ENCODE measurements at regions not wholly inside any gene's neighbourhood (a gene's known extent, or its start where the extent isn't known, plus 50 kb on each side); places are given as distances from the start of the nearest gene placed in this dataset.

- DNase-seq (ENCODE audit: insufficient read length, low spot score), result no peak
- no peak for TF ChIP-seq POLR2A (IDR thresholded peaks at IDR 0.05; ENCODE audit: low read depth, low read length)
- no peak for FAIRE-seq
Measured at GRCh38 chr12:115422845-115423545, 739.0 kb upstream of the TBX3 start.

DNA sequence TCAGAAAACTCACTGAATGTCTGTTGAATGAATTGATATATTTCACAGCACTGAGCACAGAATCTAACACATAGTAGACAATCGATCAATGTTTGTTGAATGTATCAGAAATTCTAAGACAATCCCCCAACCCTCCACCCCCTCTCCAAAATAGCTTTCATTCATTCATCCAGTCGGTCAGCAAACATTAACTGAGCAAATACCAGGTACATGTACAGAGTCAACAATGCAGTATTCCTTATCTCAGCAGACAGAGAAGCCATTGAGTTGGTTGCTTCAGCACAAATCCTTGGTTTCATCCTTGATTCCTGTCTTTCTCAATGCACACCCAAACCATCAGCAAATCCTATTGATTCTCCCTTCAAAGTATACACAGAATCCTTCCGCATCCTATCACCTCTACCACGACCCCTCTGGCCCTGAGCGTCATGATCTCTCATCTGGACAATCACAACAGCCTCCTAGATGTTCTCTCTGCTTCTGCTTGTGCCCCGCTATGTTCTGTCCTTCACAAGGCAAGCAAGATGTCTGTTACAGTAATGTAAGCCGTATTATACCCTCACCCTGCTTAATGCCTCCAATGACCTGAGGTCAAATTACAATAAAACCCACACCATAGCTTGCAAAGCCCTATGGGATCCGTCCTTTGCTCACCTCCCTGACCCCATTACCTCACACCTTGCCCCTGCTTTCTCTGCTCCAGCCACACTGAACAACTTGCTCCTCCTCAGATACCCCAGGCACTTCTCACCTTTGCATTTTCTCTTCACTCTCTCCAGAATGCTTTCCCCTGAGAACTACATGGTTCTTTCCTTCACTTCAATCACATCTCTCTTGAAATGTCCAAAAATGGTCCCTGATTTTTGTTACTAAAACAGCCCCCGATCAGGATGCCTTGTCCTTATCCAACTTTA, 738.1 kb upstream of the TBX3 start:
- no peak for TF ChIP-seq POLR2A (IDR thresholded peaks at IDR 0.05; ENCODE audit: low read depth, low read length)
- no peak for FAIRE-seq
- DNase-seq (ENCODE audit: insufficient read length, low spot score), result no peak

- FAIRE-seq, result no peak
- DNase-seq (ENCODE audit: insufficient read length, low spot score), result no peak
- TF ChIP-seq POLR2A (IDR thresholded peaks at IDR 0.05; ENCODE audit: low read depth, low read length), result no peak
Measured at GRCh38 chr12:115421350-115421749, 737.4 kb upstream of the TBX3 start.

- TF ChIP-seq POLR2A (IDR thresholded peaks at IDR 0.05; ENCODE audit: low read depth, low read length), result no peak
- DNase-seq (ENCODE audit: insufficient read length, low spot score), result no peak
- FAIRE-seq, result no peak
Measured at GRCh38 chr12:115419145-115419646, 735.2 kb upstream of the TBX3 start.

DNA sequence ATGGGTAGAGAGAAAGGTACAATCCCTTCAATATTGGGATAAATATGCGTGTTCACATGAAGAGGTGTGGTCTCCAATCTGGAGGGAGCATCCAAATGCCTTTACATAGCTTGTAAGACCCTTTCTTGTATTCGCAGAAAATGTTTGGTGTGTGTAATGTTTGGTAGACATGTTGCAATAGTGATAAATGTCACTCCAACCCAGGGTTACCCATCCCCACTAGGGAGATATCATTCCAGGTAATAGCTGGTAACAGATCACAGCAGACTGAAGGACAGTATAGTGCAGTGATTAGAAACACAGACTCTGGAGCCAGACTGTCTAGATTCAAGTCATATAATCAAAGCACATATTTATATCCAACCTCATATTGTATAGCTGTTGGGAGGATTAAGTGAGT, 733.6 kb upstream of the TBX3 start:
- FAIRE-seq (no peak), DNase-seq (ENCODE audit: insufficient read length, low spot score) (no peak)
- no peak for TF ChIP-seq POLR2A (IDR thresholded peaks at IDR 0.05; ENCODE audit: low read depth, low read length)

DNA sequence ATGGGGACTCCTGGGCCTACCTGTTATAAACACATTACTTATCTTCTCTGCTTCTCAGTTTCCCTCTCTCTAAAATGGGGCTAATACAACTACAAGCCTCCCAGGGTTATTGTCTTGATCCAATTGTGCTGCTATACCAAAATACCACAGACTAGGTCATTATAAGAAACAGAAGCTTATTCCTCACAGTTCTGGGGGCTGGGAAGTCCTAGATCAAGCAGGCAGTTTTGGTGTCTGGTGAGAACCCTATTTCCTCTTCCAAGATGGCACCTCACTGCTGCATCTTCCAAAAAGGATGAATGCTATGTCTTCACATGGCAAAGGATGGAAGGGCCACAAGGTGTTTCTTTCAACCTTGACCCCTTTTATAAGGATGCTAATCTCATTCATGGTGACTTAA, 732.9 kb upstream of the TBX3 start:
- FAIRE-seq (no peak), DNase-seq (ENCODE audit: insufficient read length, low spot score) (no peak)
- no peak for TF ChIP-seq POLR2A (IDR thresholded peaks at IDR 0.05; ENCODE audit: low read depth, low read length)

DNA sequence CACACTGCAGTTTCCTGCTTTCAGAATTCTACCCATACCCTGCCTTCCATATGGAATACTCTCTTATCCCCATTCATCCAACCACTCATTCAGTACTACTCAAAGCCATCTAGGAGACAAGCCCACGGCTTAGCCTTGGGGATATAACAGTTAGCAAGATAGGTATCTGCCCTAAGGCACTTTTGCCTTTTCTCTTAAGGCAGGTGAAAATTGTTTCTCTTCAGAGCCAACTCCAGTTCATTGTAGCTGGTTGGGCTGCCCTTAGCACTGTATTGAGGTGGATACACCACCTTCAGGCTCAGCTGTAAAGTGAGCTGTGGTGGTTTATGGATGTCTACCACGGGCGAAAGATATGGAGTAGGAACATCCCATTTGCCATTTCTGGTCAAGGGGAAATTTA, 729.7 kb upstream of the TBX3 start:
- FAIRE-seq (no peak), DNase-seq (ENCODE audit: insufficient read length, low spot score) (no peak)
- no peak for TF ChIP-seq POLR2A (IDR thresholded peaks at IDR 0.05; ENCODE audit: low read depth, low read length)

- FAIRE-seq, result no peak
Measured at GRCh38 chr12:115412831-115413230, 728.9 kb upstream of the TBX3 start.

GRCh38 chr12:115411121-115411520, 727.1 kb upstream of the TBX3 start:
- TF ChIP-seq POLR2A (IDR thresholded peaks at IDR 0.05; ENCODE audit: low read depth, low read length), result no peak
- FAIRE-seq, result no peak
- DNase-seq (ENCODE audit: insufficient read length, low spot score), result peak; percentile 13

More at GRCh38 chr12:115412831-115413230, 728.9 kb upstream of the TBX3 start:
- DNase-seq (ENCODE audit: insufficient read length, low spot score), result no peak
- TF ChIP-seq POLR2A (IDR thresholded peaks at IDR 0.05; ENCODE audit: low read depth, low read length), result no peak

GRCh38 chr12:115408642-115409041, 724.7 kb upstream of the TBX3 start:
- no peak for FAIRE-seq
- no peak for DNase-seq (ENCODE audit: insufficient read length, low spot score)
- TF ChIP-seq POLR2A (IDR thresholded peaks at IDR 0.05; ENCODE audit: low read depth, low read length), result no peak

- FAIRE-seq (no peak), DNase-seq (ENCODE audit: insufficient read length, low spot score) (no peak)
- no peak for TF ChIP-seq POLR2A (IDR thresholded peaks at IDR 0.05; ENCODE audit: low read depth, low read length)
Measured at GRCh38 chr12:115407723-115408122, 723.7 kb upstream of the TBX3 start.

- no peak for FAIRE-seq
- no peak for TF ChIP-seq POLR2A (IDR thresholded peaks at IDR 0.05; ENCODE audit: low read depth, low read length)
- DNase-seq (ENCODE audit: insufficient read length, low spot score), result no peak
Measured at GRCh38 chr12:115407036-115407435, 723.1 kb upstream of the TBX3 start.

DNA sequence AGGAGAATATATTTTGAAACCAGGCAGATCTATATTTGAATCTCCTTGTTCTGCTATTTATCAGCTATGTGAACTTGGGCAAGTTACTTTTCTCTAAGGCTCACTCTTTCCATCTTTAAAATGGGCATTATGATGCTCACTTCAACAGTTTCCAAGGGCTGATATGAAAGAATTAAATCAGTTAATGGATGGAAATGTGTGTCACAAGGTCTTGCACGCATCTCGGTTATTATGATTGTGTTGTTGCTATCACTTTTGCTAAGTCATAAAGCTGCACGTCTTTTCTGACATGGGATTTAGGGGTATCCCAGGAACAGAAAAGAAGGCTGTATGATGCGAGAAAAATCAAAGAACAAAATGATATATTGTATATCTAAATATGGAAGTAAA, 721.5 kb upstream of the TBX3 start:
- FAIRE-seq (no peak), DNase-seq (ENCODE audit: insufficient read length, low spot score) (no peak)
- no peak for TF ChIP-seq POLR2A (IDR thresholded peaks at IDR 0.05; ENCODE audit: low read depth, low read length)

DNA sequence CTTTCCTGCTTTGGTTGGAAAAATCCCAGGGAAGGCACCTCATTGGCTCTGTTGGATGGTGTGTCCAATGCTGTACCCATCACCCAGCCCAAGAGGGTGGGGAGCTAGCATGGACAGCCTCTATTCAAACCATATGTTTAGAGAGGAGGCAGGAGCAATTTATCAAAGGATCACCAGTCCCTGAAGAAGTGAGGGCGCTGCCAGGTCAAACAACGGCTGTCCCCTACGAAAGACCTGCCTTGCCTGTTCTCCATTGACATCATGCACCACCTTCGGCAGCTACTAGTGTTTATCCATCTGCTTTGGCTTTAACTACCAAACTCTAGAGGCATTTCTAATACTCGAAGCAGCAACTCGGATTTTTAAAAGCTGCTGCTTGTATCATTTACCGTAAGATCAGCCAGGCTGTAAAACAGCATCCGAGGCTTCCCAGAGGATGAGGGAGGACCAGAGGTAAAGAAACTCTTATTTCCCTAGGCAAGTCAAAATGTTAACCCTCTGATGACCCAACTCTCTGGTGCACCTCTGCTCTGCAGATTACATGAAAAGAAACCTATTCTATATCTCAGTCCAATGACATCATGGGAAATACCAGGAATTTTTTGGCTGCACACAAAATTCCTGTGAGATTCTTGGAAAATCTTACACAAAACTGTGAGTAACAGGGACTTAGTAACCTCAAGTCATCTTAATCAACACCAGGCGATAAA, 720.9 kb upstream of the TBX3 start:
- peak; percentile 61 for FAIRE-seq
- TF ChIP-seq POLR2A (IDR thresholded peaks at IDR 0.05; ENCODE audit: low read depth, low read length), result no peak
- DNase-seq (ENCODE audit: insufficient read length, low spot score), result peak; percentile 28

All from H54 (cell line).